ENCODE measurements at regions not wholly inside any gene's neighbourhood (a gene's known extent, or its start where the extent isn't known, plus 50 kb on each side); places are given as distances from the start of the nearest gene placed in this dataset.
"Not testable (repeated sequence)": the region's sequence is repeated elsewhere in the genome, so short reads cannot be mapped to it uniquely, and the experiment has no call there.

DNA sequence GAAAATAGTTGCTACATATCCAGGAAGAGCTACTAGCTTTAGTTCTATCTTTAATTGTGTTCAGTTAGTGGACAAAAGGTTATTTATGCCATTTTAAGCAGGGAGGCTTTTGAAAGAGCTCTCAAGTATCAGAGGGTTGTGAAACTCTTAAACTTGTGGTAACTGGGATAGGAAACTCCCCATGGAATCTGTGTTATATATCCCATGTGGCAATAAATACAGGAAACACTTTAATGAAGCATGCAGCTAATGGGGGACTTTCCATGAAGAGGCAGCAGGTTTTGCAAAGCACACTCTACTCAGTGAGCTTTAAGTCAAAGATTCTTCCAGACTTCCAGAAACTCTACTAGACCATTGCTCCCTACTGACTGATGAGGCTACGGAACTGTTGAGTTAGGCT lies 805.0 kb upstream of the C9orf72 start:
- no peak for DNase-seq

DNA sequence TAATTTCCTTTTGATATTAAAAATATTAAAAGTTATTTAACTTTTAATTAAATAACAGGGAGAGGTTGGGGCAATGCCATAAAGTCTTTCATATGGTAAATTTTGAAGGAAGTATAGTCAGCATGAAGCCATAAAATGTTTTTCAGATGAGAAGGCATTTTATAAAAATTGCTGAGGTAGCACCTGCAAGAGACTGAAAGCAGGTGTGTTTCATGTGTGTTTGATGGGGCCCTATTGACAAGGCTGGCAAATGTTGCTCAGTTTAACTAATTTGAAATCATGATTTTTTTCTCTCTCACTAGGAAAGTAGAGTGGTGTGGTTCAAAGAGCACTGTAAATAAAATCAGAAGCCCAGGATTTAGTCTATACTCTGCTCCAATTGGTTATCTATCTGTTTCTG lies 805.8 kb upstream of the C9orf72 start:
- DNase-seq = no peak

DNA sequence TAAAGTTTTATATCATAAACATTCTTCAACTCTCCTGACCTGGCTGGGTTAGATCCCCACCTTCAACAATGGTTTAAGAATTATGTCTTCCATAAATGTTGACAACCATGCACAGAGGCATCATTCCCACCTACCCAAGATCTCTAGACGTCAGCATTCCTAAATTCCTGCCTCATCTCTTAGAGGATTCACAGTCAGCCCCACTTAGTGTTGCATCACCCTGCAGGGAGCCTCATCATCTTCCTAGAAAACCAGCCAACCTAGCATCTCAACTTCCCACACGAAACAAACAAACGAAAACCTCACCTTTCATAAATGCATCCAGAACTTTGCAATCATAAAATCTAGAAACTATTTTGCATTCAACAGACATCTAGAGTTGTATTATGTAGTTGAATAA lies 816.1 kb upstream of the C9orf72 start:
- no peak for DNase-seq

DNA sequence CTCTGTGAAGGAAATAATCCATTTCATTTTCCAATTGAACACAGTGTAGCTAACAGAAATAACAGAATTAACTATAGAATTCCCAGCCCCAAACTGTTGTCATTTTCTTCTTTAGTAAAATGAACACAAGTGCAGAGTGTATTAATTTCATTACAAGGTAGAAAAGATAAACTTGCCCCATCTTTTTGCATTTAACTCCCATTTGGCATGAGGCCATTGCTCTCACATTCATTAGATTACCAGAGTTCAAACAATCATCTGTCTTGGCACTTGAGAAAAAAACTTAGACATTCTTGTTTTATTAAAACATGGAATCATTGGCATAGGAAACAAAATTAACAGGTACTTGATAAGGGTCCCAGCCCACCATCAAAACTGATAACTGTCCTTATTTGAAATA lies 821.5 kb upstream of the C9orf72 start:
- DNase-seq = no peak

DNA sequence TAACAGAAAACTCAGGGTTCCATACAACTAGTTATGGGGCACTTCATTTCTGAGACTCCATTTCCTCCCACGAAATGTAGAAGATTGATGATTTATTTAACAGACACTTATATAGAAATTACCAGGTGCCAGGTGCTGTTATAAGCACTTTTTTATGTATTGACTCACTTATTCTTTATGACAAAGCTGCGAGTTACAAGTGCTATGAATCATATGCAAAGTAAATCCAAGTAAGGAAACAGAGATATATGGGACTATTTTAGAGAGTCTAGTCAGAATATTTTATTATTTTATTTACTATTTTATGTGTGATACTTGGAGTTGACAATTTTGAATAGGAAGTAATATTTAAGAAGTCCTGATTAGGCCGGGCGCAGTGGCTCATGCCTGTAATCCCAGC lies 822.8 kb upstream of the C9orf72 start:
- DNase-seq = no peak

DNA sequence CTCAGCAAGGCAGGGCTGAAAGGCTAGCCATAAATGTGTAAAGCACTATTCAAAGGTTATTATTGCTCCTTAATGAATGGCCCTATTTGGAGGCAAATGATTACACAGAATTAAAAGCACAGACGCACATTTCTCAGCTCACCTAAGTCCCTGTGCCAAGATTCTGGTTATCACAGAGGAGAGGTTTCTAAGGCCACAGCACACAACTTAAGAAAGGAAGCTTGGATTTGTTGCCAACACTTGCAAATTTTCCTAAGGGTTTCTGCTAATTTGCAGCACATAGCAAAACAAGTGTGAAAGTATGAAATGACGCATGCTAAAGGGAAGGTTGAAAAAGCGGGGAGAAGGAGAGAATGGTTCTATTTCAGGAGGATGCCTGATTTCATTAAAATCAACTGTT lies 834.1 kb upstream of the C9orf72 start:
- DNase-seq = no peak

DNA sequence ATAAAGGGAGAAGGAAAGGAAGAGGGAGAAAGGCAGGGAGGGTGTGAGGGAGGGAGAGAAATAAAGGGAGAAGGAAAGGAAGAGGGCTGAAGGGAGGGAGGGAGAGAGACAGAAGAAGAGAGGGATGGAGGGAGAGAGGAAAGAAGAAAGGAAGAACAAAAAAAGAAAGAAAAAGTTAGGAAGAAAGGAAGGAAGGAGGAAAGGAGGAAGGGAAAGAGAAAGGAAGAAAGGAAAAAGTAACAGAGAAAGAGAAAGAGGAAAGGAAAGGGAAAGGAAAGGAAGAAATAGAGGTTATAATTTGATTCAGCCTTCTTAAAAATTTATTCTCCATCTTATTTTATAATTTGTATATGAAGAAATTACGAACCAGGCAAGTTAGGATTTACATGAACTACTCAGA lies 836.6 kb upstream of the C9orf72 start:
- DNase-seq = no peak

DNA sequence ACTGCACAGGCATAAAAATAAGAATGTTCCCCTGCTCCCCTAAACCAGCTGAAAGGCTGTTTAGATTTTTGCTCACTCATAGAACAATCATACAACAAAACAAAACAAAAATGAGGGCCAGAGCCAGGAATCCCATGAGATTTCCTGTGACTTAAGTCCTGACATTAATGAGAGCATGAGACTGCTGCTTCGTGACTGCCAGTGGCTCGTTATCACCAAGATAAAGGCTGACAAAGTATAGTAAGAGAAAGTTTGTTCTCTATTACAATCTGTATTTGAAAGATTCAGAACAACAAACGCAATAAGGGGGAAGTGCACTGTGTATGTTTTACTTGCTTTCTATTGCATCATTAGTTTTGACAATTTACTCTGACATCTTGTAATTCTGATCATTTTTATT lies 837.1 kb upstream of the C9orf72 start:
- peak in 1 of 2 experiments; percentile 14 for DNase-seq

DNA sequence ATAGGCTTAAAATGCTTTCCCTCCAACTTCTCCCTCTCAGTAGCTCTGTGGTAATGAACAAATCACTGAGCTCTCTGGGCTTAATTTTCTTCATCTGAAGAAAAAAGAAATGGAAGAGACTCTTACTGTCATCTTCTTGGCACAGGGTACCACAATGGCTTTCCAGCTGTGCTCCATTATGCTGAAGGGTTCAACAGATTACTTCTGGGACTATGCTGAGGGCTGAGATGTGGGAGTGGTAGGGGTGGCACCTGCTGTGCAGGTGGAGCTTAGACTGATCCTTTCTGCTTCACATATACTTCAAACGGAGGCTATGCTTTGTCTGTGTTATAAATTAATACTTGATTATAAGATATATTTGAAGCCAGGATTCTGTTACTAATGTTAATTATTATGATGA lies 840.2 kb upstream of the C9orf72 start:
- peak in 1 of 2 experiments; percentile 19 for DNase-seq

DNA sequence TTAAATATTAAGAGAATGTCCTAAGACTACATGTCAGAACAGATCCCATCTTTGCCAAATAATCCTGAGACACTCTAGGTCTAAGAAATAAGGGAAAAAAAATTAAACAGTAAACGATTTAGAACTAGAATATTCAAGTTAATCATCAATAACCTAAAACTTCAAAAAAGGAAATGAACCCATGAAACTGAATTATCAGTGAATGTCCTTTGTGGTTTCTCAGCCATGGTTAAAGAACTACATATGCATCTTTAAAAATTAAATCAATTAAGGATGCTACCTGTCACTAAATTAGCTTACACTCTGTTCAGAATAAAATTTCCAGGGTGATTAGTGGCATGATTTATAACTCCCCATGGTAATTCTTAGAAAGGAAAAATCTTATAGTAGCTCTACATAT lies 850.0 kb upstream of the C9orf72 start:
- no peak for DNase-seq

DNA sequence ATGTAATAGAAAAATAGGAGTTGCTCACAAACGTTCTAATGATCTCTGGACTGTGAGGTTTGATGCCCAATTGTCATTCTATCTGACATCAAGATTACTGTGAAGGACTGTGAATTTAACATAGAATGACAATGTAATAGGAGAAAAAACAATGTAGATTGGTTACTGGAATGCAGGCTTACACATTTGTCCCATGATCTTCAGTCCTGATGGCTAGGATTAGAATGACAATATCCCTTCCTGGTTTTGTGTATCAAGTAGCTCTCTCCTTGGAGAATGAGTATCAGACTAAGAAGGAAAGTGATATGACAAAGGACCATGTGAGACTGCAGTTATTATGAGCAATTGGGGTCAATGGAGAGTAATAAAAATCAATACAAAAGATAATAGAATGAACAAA lies 862.2 kb upstream of the C9orf72 start:
- no peak for DNase-seq

DNA sequence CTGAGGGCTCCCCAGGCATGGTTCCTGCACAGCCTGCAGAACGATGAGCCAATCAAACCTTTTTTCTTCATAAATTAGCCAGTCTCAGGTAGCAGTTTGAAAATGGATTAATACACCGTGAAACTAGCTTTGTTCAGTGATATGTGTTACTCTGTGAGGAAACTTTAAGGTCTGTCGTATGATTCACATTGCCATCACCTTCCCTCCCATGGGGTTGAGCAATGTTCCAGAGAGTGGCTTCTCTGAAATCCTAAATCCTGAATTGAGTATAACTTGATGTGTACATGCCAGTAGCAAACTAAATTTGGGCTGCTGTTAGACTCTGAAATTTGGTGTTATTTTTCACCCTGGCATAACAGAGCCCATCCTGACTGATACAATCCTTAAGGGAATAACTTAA lies 866.4 kb upstream of the C9orf72 start:
- no peak for DNase-seq

DNA sequence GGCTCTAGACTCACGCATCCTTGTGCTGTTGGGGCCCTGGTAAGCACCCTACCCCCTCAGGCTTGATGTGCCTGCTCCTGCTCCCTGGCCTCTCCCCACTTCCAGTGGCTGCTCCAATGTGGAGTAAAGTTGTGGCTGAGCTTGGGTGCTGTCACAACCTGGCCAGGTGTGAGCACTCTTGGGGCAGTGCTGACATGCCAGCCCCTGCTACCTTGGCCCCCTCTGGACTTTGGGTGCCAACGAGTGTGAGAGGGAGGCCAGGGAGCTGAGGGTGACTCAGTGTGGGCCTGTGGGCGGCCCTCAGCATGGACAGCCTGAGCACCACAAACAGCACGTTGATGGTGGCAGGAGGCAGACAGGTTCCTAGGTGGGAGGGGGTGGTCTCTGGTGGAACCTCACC lies 870.2 kb upstream of the C9orf72 start:
- no peak for DNase-seq

DNA sequence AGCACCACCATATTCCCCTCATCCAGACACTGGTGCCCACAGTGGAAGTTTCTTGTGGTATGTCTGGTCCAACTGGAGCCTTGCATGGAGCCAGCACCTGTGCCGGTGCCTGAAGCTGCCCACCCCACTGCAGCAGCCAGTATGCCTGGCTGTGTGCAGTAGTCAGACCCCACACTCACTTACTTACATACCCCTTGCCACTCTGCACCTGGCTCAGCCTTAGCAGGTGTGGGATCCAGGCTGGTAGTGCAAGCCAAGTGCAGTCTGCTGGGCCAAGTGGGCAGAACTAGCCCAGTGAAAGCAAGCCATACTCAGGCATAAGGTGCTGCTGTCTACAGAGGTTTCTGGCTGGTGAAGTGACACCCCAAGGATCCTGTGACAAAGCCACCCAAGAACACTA lies 871.4 kb upstream of the C9orf72 start:
- no peak for DNase-seq

DNA sequence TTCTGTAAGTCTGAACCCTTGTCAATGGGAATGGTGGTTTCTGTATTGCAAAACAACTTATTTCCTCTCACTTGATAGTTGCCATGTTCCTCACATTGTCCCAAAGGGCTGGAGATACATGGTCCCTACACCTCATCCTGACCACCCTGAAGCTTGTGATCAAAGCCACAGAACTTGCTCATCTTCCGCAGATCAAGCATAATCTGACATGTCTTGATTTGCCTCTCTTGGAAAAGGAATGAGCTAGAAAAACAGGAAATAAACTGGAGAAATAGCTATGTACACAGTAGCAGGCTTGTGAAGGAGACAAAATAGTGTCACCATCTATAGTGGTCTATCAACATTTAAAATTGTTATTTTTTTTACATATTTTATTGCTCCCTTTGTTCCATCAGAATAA lies 871.9 kb upstream of the C9orf72 start:
- DNase-seq = no peak

DNA sequence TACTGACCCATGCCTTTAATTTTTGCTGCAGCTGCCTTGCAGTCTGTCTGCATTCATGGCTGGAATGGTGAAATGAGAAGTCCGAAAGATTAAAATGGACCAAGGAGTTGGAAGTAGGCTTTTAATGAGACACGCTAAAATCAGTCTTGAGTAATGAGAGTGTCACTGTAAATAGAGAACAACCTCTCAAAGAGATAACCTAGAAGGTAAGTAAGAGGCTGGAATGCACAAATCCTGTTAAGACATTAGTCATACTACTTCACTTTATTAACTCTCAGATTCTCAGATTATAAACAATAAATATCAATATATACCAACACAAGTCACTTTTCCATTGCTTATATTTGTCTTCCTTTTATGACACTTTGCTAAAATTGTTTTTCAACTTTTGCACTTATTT lies 880.6 kb upstream of the C9orf72 start:
- no peak for DNase-seq

DNA sequence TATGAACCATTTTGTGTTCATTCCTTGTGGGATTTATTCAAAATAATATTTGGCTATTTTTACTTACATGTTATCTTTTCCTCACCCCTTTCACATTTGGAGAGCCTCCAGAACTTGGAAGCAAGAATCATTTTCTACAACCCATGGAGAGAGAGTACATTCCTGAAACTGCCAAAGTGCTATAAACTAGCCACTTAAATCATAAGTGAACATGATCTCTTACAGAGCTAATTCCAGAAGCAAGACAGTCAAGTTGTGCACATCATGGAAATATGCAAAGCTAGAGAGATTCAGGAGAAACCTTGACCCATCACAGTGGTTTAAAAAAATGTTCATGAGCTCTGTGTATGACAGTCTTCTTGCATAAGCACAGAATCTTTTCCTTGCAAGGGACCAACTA lies 883.6 kb upstream of the C9orf72 start:
- DNase-seq = no peak

DNA sequence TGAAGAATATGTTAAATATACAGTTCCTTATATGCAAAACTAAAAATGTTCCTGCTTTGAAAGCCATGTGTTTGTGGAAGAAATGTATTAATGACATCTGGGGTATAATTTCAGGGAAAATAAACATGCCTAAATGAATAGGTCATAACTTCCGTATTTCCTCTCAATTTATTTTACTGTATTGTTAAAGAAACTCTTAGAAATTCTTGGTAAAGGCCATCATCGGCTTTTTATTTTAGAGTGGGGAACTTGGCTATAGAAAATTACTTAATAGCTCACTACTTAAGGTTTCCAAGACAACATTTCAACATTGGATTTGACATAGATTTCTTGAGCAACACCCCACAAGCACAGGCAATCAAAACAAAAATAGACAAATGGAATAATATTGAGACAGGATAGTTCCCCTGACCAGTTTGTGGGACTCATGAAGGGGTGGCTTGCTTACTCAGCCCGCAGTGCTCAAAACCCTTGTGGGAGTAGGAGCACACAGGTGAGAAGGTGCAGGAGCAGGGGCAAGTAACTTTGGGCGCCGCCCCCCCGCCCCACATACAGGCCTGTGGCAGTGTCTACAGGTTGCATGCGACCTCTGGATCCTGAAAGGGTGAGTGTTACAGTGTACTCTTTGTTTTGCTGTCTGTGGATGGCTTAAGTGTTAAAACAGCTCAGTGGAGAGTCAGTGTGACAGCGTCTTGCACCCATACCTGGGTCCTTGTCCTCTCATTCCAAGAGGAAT lies 891.4 kb upstream of the C9orf72 start:
- no peak for DNase-seq

DNA sequence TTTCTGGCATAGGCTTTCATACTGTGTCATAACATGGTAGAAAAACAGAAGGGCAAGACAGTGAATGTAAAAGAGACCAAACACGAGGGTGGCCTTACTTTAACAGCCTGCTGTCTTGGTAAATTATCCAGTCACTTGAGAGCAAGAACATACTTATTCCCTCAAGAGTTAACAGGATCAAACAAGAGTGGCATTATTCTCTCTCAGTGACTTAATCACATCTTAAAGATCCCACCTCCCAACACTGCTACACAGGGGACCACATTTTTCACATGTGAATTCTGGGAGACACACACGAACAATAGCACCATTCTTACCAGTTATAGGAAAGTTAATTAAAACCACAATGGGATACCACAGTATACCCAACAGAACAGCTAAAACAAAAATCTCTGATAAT lies 898.0 kb upstream of the C9orf72 start:
- peak; percentile 53 to 87 for DNase-seq

DNA sequence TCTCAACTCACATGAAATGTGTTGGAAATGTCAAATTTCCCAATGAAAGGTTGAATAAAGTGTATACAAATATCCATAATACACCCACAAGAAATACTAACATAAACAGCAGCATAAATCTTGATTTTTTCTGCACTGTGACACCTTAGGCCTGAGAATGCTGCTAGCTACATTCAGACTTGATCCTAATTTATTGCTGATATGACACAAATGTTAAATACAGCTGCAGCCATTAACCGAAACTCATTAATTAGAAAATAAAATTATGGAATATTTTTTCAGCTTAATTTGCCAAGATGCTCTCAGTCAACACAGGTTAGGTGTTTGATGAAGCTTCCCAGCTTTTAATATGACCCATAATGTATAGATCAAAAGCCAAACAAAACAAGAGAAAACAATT lies 914.3 kb upstream of the C9orf72 start:
- no peak for DNase-seq

DNA sequence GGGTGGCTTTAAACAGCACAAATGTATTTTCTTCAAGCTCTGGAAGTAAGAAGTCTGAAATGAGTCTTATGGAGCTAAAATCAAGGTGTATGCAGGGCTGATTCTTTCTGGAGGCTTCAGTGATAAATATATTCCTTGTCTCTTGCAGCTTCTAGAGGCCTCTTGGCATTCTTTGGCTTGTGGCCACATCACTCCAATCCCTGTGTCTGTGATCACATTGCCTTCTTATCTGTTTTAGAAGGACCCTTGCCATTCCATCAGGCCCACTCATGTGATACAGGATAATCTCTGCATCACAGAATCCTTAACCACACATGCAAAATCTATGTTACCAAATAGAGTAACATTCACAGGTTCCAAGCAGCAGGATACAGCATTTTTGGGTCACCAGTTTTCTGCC lies 917.8 kb upstream of the C9orf72 start:
- no peak for DNase-seq

DNA sequence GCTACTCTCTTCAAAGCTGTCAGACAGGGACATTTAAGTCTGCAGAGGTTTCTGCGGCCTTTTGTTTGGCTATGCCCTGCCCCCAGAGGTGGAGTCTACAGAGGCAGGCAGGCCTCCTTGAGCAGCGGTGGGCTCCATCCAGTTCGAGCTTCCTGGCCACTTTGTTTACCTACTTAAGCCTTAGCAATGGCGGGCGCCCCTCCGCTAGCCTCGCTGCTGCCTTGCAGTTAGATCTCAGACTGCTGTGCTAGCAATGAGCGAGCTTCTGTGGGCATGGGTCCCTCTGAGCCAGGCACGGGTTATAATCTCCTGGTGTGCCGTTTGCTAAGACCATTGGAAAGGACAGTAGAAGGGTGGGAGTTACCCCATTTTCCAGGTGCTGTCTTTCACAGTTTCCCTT lies 924.9 kb upstream of the C9orf72 start:
- not testable (repeated sequence) for DNase-seq

DNA sequence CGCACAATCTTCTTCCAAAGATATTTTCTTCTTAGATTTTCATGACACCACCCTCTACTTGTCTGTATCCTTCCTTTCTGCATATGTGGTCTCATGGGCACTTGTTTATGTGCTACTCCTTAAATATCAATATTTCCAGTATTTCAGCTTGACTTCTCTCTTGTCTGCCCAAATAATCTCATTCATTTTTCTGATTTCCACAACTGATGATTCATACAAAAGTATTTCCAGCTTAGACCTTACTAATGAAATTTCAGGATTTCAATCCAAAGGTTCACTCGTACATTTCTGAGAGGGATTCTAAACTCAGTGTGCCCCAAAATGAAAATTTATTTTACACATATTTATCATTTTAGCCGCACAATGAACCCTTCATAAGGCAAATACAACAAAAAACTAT lies 928.9 kb upstream of the C9orf72 start:
- no peak for DNase-seq

DNA sequence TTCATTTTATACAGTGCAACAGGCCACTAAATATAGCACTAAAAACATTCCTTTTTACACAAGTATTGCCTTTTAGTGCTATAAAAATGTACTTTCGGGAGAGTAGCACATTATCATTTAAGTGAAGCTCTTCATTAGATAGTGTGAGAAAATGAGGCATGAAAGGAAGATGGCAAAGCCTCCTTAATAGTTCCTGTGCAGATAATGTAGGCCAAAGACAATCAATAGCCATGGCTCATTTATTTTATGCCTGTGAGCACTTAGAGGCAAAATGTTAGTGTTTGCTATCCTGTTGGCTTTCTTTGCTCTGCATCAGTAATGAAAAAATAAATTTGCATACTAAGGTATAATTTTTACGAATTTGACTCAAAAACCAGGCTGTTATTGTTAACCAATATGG lies 929.5 kb upstream of the C9orf72 start:
- DNase-seq = no peak

DNA sequence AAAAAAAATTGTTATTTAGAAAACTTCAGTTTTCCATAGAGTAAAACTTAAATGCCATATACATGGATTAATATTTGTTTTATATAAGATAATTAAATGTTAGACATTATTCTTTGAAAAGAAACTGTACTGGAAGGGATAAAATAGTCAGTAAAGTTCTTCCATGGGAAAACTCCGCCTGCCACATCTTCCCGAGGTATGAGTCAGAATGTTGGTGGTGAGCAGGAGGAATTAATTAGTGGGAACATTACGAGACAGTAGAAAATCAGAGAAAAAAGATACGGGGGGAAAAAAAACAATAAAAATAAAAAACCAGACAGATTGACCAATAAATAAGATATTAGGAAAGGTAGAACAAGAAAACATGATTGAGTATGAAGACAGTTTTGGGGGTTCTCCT lies 930.3 kb upstream of the C9orf72 start:
- DNase-seq = no peak

DNA sequence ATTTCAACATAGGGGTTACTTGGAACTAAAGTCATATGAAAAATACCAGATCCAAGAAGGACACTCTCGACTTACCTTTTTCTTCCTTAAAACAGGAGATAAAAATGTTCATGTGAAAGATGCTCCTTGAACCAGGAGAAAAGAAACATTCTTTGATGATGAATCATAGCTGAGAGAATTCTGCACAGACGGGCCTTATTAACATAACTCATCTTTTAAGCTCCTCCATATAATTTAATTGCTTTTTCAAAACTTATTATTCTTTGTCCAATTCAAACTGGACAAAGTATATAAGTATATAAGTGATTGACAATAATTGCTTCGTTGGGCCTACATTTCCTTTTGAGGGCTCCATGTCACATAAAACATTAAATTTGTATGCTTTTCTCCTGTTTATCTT lies 945.2 kb upstream of the C9orf72 start:
- no peak for DNase-seq
